Fibroblast of upper back skin (primary cell): ENCODE measurements at regions not wholly inside any gene's neighbourhood (a gene's known extent, or its start where the extent isn't known, plus 50 kb on each side); places are given as distances from the start of the nearest gene placed in this dataset.
"Not testable (repeated sequence)": the region's sequence is repeated elsewhere in the genome, so short reads cannot be mapped to it uniquely, and the experiment has no call there.

Experiments
- DNase-seq: peaks from one replicate; pipeline ENCODE4 v3.0.0-alpha.2; 2013

DNA sequence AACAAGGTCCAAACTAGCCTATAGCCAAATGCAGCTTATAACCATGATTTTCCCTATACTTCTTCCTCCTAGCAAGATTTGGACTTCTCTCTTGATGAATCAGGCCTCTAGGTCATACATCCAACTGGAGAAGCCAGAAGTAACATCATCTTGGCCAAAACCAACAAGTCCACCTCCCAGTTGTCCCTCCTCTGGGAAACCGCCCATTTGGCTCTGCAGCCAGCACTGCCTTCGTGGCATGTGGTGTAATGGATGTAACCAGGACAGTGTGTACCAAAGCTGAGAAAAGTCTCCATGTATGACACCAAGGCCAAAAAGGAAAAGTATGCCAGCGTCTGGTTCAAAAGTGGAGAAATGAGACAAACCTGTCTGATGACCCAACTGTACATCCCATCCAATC is 59.3 kb upstream of the VASH1 start:
- no peak for DNase-seq

DNA sequence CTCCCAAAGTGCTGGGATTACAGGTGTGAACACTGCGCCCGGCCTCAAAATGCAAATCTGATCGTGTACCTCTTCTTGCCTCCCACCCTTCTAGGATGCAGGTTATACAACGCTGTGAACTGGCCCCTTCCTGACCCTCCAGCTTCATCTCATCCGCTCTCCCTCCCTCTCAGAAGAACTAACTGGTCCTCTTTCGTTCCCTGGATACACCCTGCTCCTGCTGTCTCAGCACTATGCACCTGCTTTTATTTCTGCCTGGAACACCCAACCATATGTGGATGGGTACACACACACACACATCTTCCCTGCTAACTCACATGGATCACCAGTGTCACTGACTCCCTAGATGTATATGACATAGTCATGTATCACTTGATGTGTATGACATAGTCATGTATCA is 56.1 kb upstream of the VASH1 start:
- DNase-seq: no peak

DNA sequence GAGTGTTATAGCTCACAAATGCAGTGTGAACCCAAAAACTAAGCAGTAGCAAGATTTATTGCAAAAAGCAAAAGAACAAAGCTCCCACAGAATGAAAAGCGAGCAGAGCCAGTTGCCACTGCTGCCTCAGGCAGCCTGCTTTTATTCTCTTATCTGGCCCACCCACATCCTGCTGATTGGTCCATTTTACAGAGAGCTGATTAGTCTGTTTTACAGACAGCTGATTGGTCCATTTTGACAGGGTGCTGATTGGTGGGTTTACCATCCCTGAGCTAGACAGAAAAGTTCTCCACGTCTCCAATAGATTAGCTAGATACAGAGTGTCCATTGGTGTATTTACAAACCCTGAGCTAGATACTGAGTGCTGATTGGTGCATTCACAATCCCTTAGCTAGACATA is 55.1 kb upstream of the VASH1 start:
- DNase-seq: not testable (repeated sequence)

DNA sequence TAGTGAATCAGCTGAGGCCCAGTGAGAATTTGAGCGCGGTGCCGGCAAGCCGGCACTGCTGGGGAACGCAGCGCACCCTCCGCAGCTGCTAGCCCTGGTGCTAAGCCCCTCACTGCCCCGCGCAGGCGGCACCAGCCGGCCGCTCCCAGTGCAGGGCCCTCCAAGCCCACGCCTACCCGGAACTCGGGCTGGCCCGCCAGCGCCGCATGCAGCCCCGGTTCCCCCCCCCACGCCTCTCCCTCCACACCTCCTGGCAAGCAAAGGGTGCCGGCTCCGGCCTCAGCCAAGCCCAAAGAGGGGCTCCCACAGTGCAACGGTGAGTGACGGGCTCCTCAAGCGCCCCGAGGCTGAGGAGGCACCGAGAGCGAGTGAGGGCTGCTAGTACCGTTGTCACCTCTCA is 54.5 kb upstream of the VASH1 start:
- DNase-seq: no peak

DNA sequence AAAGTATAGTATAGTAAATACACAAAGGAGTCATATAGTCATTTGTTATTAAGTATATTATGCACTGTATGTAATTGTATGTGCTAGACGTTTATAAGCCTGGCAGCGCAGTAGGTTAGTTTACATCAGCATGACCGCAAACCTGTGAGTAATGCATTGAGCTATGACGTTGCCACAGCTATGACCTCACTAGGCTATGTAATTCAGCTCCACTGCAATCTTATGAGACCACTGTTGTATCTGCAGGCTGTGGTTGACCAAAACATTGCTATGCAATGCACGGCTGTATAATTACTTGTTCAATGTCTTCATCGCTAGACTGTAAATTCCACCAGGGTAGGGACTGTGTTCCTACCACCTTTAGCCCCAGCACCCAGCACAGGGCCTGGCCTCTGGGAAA is 53.2 kb upstream of the VASH1 start:
- DNase-seq: no peak

DNA sequence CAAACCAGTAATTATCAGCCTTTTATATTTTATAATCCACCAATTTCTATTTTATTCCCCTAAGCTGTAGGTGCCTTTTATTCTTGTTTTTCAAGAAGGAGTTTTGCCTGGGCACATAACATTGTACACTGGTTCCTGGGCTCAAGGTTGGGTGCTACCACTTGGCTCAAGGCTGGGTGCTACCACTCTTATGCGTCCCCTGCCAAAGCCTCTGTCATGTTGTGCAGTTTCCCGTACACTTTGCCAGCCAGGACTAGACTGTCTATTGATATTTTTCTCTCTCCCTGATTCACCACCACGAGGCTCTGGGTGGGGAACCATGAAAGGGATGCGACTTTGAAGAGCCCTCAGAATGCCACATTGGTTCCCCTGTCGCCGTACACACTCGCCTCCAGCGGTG is 52.5 kb upstream of the VASH1 start:
- DNase-seq: no peak

DNA sequence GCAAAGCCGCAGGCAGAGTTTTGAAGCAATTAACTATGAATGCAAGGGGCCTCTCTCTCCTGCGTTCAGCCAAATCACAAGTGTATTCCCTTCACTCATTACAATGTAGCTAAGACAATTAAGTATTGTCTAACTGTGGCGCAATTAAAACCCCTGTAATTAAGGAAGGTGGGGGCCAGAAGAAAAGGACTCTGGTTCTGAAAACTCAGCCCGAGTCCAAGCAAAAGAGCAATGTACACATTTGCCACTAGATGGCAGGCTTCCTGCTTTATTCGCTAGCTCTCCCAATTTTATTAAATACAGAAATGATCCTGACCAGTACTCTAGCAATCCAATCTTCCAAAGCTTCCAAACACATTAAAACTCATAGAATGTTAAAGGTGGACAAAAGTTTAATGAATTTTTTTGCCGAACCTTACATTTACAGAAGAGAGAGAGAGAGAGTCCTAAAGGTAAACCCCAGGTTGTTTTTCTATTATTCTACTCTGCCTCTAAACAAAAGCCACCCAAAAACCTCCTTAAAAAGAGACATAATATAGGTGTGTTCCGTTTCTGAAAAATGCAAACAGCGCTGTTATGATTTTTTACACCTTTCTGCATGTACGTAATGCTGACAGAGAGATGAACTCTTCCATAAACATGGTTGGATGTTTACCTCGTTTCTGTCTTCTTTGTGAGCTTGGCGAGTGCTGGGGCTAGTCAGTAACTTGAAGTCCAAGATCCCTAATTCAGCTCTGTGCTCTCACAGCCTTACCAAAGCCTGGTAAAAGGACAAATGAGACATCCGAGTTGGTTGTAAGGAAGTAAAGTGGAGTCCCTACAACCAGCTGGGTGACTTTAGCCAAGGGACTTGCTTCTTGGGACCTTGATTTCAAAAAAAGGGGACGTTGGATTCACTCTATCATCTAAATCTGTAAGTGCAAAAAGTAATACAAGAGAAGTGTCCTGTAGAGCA is 50.9 kb upstream of the VASH1 start:
- peak; percentile 46 for DNase-seq
